ENCODE measurements at regions not wholly inside any gene's neighbourhood (a gene's known extent, or its start where the extent isn't known, plus 50 kb on each side); places are given as distances from the start of the nearest gene placed in this dataset.

DNA sequence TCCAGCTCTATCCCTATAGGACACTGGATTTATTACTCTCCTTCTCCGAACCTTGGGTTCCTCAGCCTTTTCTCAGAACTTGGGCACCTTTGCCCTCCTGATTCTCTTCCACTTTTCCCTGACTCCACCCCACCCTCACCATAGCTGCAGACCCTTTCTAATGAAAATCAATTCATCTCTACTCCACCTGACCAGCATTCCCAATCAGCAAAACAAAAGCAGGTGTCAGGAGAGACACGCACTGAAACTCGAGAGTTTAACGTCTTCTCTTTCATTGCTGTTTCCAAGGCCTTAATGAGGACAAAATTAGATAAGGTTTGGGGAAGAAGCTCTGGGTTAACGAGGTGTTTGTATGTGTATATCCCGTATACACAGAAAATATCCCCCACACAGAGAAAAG lies 208.8 kb downstream of the PLPP3 start:
- DNase-seq (no peak), ATAC-seq (no peak)
- 90 to 95% methylated on average over 6 of the region's 6 CpGs for WGBS, 2 donors
- H3K4me3 ChIP-seq: no peak overlapping the region
- no peaks in the 10 kb centered on the region for H3K36me3 ChIP-seq (replicated peaks in 1 of 2; ENCODE audit: insufficient read depth in 1 of 2, low read depth in 2 of 2)
- intact Hi-C loops (cut with DNase I): no loop called here
- no peaks in the 10 kb centered on the region for H3K9me3 ChIP-seq
- no peak for TF ChIP-seq POLR2A (IDR thresholded peaks at IDR 0.05)
- TF ChIP-seq, protein P1, sequence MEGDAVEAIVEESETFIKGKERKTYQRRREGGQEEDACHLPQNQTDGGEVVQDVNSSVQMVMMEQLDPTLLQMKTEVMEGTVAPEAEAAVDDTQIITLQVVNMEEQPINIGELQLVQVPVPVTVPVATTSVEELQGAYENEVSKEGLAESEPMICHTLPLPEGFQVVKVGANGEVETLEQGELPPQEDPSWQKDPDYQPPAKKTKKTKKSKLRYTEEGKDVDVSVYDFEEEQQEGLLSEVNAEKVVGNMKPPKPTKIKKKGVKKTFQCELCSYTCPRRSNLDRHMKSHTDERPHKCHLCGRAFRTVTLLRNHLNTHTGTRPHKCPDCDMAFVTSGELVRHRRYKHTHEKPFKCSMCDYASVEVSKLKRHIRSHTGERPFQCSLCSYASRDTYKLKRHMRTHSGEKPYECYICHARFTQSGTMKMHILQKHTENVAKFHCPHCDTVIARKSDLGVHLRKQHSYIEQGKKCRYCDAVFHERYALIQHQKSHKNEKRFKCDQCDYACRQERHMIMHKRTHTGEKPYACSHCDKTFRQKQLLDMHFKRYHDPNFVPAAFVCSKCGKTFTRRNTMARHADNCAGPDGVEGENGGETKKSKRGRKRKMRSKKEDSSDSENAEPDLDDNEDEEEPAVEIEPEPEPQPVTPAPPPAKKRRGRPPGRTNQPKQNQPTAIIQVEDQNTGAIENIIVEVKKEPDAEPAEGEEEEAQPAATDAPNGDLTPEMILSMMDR (IDR thresholded peaks at IDR 0.05): no peak
- no peaks in the 10 kb centered on the region for H3K27me3 ChIP-seq
- peaks cover 7% of the 10 kb centered on the region for H3K4me1 ChIP-seq
- no peak overlapping the region for H3K27ac ChIP-seq

DNA sequence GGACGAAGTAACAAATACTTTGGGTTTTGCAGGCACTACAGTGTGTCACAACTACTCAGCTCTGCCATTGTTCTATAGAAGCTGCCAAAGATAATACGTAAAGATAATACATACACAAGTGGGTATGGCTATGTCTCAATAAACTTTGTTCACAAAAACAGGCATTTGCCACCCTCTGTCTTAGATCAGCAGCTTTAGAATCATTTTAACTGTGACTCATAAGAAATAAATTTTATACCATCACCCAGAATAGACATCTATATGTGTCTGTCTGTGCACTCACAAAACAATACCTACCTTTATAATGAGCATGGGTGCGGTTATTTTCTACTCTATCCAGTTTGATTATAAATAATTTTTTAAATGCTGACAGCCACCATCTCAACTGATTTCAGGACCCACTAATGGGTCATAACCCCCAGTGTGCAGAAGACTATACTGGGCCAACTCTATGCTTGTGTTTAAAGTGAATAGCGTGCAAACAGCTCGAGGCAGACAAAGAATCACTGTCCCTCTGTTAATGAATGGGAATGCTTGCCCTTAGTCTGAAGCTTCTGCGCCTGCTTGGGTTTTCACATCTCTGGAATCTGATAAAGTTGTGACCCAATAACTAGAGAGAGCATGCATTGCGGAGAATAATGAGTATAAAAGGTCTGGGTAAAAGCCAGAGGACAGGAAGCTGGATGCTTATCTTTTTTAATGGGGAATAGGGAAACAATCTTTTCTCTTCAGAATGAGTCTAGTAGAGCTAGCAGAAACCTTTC lies 216.2 kb downstream of the PLPP3 start:
- 69 to 88% methylated on average over 7 of the region's 7 CpGs for WGBS, 2 donors
- no peaks in the 10 kb centered on the region for H3K4me1 ChIP-seq
- ATAC-seq (no peak), DNase-seq (no peak)
- H3K36me3 ChIP-seq (replicated peaks in 1 of 2; ENCODE audit: insufficient read depth in 1 of 2, low read depth in 2 of 2): no peaks in the 10 kb centered on the region
- H3K9me3 ChIP-seq: no peaks in the 10 kb centered on the region
- no peaks in the 10 kb centered on the region for H3K27me3 ChIP-seq
- intact Hi-C loops (cut with DNase I): no loop called here
- H3K27ac ChIP-seq: no peak overlapping the region
- no peak for TF ChIP-seq POLR2A (IDR thresholded peaks at IDR 0.05)
- H3K4me3 ChIP-seq: no peak overlapping the region

DNA sequence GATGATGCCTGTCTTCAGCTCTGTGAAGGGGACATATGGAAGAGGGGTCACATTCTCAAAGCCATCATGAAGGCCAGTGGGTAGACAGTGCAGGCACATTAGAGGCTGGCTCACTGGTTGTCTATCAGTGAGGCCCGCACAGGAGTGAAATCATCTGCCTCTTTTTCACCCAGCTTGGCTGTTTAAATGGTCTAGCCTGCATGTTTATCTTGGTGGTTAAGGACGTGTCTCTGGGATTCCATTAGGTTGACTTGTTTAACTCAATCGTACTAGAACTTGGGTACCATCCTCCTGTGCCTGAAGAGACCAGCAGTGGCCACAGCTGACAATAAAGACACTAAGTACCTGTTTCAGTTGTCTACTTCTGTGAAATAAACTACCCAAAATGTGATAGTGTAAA lies 219.3 kb downstream of the PLPP3 start:
- TF ChIP-seq, protein P1 (IDR thresholded peaks at IDR 0.05): no peak
- TF ChIP-seq POLR2A (IDR thresholded peaks at IDR 0.05): no peak
- Histone ChIP-seq H3K27me3 (no peaks in the 10 kb centered on the region), H3K27ac (no peak overlapping the region), H3K4me1 (peaks cover 4% of the 10 kb centered on the region), H3K9me3 (no peaks in the 10 kb centered on the region), H3K4me3 (no peak overlapping the region), H3K36me3 (replicated peaks in 1 of 2; ENCODE audit: insufficient read depth in 1 of 2, low read depth in 2 of 2) (no peaks in the 10 kb centered on the region)
- intact Hi-C loops (cut with DNase I): no loop called here
- 86 to 89% methylated on average over 3 of the region's 3 CpGs for WGBS, 2 donors
- ATAC-seq (no peak), DNase-seq (no peak)

DNA sequence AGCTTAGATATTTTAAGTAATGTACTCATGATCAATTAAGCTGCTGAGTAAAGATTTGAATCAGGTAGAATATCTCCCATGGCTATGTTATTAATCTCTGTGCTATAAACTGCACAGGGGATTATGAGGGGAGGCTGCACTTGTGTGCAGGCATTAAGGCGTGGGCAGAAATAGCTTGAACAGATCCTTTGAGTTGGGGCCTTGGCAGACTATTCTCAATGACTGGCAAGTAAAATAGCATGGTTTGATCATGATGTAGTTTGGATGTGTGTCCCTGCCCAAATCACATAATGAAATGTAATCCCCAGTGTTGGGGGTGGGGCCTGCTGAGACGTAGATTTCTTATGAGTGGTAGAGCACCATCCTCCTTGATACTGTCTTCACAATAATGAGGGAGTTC lies 220.3 kb downstream of the PLPP3 start:
- H3K9me3 ChIP-seq: no peaks in the 10 kb centered on the region
- H3K27ac ChIP-seq: no peak overlapping the region
- intact Hi-C loops (cut with DNase I): no loop called here
- ATAC-seq (no peak), DNase-seq (no peak)
- 74 to 97% methylated on average over 2 of the region's 2 CpGs for WGBS, 2 donors
- no peak for TF ChIP-seq POLR2A (IDR thresholded peaks at IDR 0.05)
- no peaks in the 10 kb centered on the region for H3K27me3 ChIP-seq
- no peak overlapping the region for H3K4me3 ChIP-seq
- no peaks in the 10 kb centered on the region for H3K36me3 ChIP-seq (replicated peaks in 1 of 2; ENCODE audit: insufficient read depth in 1 of 2, low read depth in 2 of 2)
- H3K4me1 ChIP-seq: peaks cover 4% of the 10 kb centered on the region

DNA sequence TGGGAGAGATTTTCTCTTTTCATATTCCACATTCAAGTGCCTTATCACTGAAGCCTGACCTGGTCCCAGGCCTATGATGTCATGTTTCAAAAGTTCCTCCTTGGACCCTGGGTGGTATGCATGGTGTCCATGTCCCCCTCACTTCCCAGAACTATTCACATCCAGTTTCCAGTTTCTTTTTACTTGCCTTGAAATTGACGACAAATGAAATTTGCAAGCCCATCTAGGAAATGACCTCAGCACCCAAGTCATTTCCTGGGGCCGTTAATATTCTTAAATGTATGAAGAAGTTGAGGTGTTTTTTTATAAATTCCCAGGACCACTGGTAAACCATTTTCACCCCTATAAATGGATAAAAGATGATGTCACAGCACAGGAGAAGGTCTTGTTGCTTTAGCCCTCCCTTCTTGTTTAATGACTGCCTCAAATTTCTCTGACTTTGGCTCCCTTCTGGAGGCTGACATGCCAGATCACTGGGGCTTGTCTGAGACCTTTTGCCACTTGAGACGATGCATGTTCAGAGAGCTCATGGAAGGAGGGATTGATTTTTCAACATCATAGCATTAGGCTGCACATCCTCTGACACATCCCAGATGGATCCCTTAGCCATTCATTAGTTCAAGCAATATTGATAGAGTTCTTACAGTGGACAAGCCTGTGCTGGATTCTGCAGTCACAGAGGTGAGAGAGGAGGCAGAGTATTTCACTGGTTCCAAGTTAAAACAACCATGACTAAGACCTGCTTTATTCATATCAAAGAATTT lies 221.3 kb downstream of the PLPP3 start:
- no peak overlapping the region for H3K27ac ChIP-seq
- intact Hi-C loops (cut with DNase I): no loop called here
- no peak for TF ChIP-seq POLR2A (IDR thresholded peaks at IDR 0.05)
- TF ChIP-seq, protein P1 (IDR thresholded peaks at IDR 0.05): no peak
- H3K4me3 ChIP-seq: no peak overlapping the region
- 63 to 77% methylated on average over 3 of the region's 3 CpGs for WGBS, 2 donors
- no peaks in the 10 kb centered on the region for H3K27me3 ChIP-seq
- no peaks in the 10 kb centered on the region for H3K9me3 ChIP-seq
- ATAC-seq (no peak), DNase-seq (no peak)
- H3K36me3 ChIP-seq (replicated peaks in 1 of 2; ENCODE audit: insufficient read depth in 1 of 2, low read depth in 2 of 2): no peaks in the 10 kb centered on the region
- peaks cover 4% of the 10 kb centered on the region for H3K4me1 ChIP-seq
